ENCODE measurements at regions not wholly inside any gene's neighbourhood (a gene's known extent, or its start where the extent isn't known, plus 50 kb on each side); places are given as distances from the start of the nearest gene placed in this dataset.

DNA sequence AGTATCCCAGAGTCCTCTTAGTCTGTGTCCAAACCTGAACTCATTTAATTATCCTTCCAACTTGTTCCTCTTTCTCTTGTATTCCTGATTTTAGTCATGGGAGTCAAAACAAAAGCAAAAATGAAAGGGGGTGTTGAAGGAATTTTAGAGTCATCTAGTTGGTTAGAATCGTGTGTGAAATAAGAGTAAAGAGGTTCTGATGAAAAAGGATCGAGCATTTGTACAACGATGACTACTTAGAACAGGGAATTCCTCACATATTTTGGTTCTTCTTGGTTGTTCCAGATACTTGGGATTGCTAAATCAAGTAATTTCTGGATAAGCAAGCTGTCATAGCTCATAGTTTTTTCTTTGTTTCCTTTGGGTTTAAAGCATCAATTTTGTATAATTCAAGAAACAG, 194.4 kb downstream of the BCOR start:
- TF ChIP-seq, protein P1, sequence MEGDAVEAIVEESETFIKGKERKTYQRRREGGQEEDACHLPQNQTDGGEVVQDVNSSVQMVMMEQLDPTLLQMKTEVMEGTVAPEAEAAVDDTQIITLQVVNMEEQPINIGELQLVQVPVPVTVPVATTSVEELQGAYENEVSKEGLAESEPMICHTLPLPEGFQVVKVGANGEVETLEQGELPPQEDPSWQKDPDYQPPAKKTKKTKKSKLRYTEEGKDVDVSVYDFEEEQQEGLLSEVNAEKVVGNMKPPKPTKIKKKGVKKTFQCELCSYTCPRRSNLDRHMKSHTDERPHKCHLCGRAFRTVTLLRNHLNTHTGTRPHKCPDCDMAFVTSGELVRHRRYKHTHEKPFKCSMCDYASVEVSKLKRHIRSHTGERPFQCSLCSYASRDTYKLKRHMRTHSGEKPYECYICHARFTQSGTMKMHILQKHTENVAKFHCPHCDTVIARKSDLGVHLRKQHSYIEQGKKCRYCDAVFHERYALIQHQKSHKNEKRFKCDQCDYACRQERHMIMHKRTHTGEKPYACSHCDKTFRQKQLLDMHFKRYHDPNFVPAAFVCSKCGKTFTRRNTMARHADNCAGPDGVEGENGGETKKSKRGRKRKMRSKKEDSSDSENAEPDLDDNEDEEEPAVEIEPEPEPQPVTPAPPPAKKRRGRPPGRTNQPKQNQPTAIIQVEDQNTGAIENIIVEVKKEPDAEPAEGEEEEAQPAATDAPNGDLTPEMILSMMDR (IDR thresholded peaks at IDR 0.05): no peak
- TF ChIP-seq EP300 (IDR thresholded peaks at IDR 0.05): no peak
